Cardiac muscle cell (in vitro differentiated cells and primary cell): ENCODE measurements at regions not wholly inside any gene's neighbourhood (a gene's known extent, or its start where the extent isn't known, plus 50 kb on each side); places are given as distances from the start of the nearest gene placed in this dataset.

Experiments used
- DNase-seq, 2 donors: peaks; one replicate each; pipeline versions ENCODE4 v3.0.0 to v3.0.0-alpha.2; 2010 to 2017; ENCODE audit warnings: low read depth in 1 of 2, low spot score in 1 of 2
- H3K27ac ChIP-seq: fragments of 200-600 bp; sonication (generic); 2 replicates; pipeline ENCODE4 v1.5.1; 2016
- H3K27me3 ChIP-seq: fragments of 200-600 bp; sonication (generic); 2 replicates; pipeline ENCODE4 v1.6.0; 2016; ENCODE audit warnings: control low read depth
- H3K36me3 ChIP-seq: fragments of 200-600 bp; sonication (generic); 2 replicates; pipeline ENCODE4 v1.5.1; 2016; ENCODE audit warnings: control low read depth
- H3K4me1 ChIP-seq: fragments of 200-600 bp; sonication (generic); 2 replicates; pipeline ENCODE4 v1.8.1; 2017; ENCODE audit warnings: low read depth, mild to moderate bottlenecking, mixed run types
- H3K4me3 ChIP-seq: fragments of 200-600 bp; sonication (generic); 2 replicates; pipeline ENCODE4 v1.5.1; 2016; ENCODE audit warnings: mild to moderate bottlenecking
- H3K9me3 ChIP-seq: fragments of 200-600 bp; sonication (generic); 2 replicates; pipeline ENCODE4 v1.5.1; 2017; ENCODE audit warnings: low read depth, mild to moderate bottlenecking, control low read depth
- CTCF ChIP-seq: IDR thresholded peaks from 2 replicates; pipeline ENCODE4 v1.5.1; 2012; ENCODE audit warnings: low read depth, mild to moderate bottlenecking, low read length

DNA sequence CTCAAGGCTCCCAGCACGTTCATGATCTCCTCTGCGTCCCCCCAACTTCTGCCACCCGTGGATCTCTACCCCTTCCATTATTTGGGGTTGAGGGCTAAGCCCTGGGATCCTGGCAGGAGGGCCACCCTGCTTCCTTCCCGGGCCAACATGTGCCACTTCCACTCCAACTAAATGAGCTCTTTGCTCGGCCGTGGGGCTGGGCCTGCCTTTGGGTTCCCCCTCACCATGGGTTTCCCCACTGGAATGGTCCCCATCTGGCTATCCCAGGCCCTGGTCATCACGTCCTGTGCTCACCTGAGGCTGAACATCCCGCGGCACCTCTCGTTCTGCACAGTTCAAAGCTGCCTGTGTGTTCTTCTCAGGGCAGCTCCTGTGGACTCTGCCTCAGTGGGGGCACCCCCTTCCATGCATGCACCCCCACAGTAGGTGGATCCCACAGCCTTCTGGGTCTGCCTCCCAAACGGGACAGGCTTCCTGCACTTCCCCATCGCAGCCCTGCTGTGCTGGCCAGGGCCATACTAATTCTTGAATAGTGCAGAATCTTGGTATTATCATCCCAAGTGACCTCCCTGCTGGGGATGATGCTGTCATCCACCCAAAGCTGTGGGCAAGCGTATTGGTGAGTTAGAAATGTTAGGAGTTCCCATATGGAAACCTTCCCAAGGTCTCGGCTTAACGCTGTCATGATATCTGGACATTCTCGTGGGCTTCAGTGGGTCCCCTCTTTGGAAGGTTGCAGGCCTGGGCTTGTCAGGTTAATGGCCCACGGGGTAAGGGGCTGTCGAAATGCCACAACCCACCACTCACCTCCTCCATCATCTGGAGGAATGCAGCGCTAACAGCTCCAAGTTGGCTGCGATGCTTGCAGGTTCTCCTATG is 150.5 kb upstream of the TWIST2 start:
- Histone ChIP-seq H3K36me3 (no peaks in the 10 kb centered on the region), H3K9me3 (no peaks in the 10 kb centered on the region), H3K27me3 (no peaks in the 10 kb centered on the region), H3K4me1 (no peaks in the 10 kb centered on the region), H3K27ac (no peak overlapping the region), H3K4me3 (no peak overlapping the region)
- no peak for TF ChIP-seq CTCF
- DNase-seq = no peak

GRCh38 chr2:238698072-238698352 is 149.9 kb upstream of the TWIST2 start:
- no peaks in the 10 kb centered on the region for H3K4me1 ChIP-seq

DNA sequence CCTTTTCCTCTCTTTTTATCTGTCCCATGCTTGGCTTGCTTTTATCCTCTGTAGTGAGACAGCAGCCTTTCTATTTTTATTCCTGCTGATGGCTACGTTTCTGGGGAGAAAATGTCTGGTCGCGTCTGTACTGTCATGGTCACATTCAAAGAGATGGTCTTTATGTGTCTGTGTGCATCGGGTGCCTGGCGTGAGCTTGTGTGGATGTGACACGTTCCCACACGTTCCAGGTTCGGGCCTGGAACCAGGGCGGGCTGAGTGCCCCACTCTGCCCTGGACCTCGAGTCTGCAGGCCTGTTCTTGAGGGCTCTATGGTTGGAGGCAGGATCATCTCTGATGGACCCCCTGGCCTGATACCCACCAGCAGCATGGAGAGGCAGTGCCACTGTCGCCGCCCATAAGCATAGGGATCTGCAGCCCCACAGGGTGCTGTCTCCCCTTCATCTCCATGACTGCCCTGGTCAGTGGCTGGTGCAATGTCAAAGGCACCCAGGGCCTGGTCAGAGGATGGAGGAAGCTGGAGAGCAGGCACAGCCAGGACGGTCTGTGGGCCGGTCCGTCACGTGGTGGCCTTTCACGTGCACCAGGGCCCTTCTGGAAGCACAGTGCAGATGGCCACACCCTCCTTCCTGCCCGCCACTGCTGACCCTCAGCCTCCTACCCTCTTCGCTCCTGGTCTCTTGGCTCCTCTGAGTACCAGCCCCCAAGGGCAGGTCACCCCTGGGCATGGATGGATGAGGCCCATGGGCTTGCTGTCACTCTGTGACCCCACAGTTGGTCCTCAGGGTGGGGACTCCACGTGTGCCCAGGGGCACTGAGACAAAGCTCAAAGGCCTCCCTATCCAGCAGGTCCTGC is 149.2 kb upstream of the TWIST2 start:
- Histone ChIP-seq H3K4me1 (no peaks in the 10 kb centered on the region), H3K36me3 (no peaks in the 10 kb centered on the region), H3K27me3 (no peaks in the 10 kb centered on the region), H3K27ac (no peak overlapping the region), H3K4me3 (no peak overlapping the region), H3K9me3 (no peaks in the 10 kb centered on the region)
- TF ChIP-seq CTCF = no peak
- no peak for DNase-seq

More at GRCh38 chr2:238698072-238698352, 149.9 kb upstream of the TWIST2 start:
- no peak overlapping the region for H3K27ac ChIP-seq
- H3K4me3 ChIP-seq = no peak overlapping the region
- no peaks in the 10 kb centered on the region for H3K27me3 ChIP-seq
- no peaks in the 10 kb centered on the region for H3K36me3 ChIP-seq
- no peaks in the 10 kb centered on the region for H3K9me3 ChIP-seq
- no peak for DNase-seq
- no peak for TF ChIP-seq CTCF

DNA sequence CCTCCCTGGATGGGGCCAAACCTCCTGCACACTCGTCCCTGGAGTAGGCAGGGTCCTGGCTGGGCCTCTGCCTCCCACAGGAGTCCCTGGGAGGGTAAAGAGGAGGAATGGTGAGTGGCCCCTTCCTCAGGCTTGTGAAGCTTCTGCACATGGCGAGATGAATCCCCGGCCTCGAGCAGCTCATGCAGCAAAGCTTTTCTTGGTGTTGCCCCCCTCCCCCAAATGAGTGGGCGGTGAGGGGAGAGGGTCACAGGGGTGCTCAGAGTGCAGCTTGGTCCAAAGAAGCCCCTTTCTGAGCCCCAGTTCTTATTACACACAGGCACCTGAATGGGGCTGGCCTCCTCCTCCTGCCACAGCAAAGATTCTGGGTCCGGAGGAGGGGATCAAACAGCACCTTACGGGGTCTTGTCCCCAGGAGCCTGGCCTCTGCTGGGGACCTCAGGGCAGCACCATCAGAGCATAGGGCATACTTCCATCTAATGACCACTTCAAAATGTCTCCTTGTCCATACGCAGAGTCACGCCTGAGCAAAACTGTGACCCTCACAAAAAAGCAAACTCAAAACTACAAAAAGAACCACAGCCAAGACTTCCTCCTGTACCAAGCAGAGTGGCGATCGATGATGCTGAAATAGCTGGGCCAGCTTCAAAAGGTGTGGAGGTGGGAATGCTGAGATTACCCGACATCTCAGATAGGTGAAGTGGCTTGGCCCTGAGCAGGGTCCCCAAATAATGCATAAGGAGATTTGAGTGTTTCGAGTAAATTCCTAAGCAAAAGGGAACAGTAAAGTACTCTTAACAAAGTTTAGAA is 148.4 kb upstream of the TWIST2 start:
- no peaks in the 10 kb centered on the region for H3K9me3 ChIP-seq
- TF ChIP-seq CTCF = no peak
- H3K27ac ChIP-seq = no peak overlapping the region
- H3K27me3 ChIP-seq = no peaks in the 10 kb centered on the region
- no peaks in the 10 kb centered on the region for H3K36me3 ChIP-seq
- H3K4me3 ChIP-seq = no peak overlapping the region
- DNase-seq = no peak
- H3K4me1 ChIP-seq = no peaks in the 10 kb centered on the region

GRCh38 chr2:238700117-238700457 is 147.8 kb upstream of the TWIST2 start:
- no peak for TF ChIP-seq CTCF
- Histone ChIP-seq H3K27ac (no peak overlapping the region), H3K27me3 (no peaks in the 10 kb centered on the region), H3K36me3 (no peaks in the 10 kb centered on the region), H3K9me3 (no peaks in the 10 kb centered on the region), H3K4me3 (no peak overlapping the region), H3K4me1 (no peaks in the 10 kb centered on the region)
- DNase-seq = peak in 1 of 2 donors; percentile 88
